Panc1 (cell line): ENCODE measurements at regions not wholly inside any gene's neighbourhood (a gene's known extent, or its start where the extent isn't known, plus 50 kb on each side); places are given as distances from the start of the nearest gene placed in this dataset.

Experiments used
- ATAC-seq: fragments of 200-7000 bp; cut with Tn5 transposase; 2 replicates; pipeline ENCODE4 v1.9.1; 2020; ENCODE audit warnings: mild to moderate bottlenecking, moderate library complexity
- BruUV-seq: library from RNA; stranded (reverse); fragments of 400-500 nt; replicated peaks from 2 replicates; lab custom pipeline; 2021; lab: Mats Ljungman, UMichigan
- CTCF ChIA-PET: fragments of 300-600 bp; sonication (Branson Sonifier 250); formaldehyde crosslinking; loops from one replicate; lab custom pipeline; 2022; ENCODE audit warnings: antibody characterized with exemption; lab: Charles Lee
- POLR2A ChIA-PET: fragments of 300-600 bp; sonication (Branson Sonifier 250); formaldehyde crosslinking; loops from one replicate; lab custom pipeline; 2022; ENCODE audit warnings: antibody characterized with exemption; lab: Charles Lee
- DNase-seq: peaks from one replicate; pipeline ENCODE4 v3.0.0-alpha.2; 2010; ENCODE audit warnings: low read depth, low spot score
- H3K27ac ChIP-seq: 2 replicates; pipeline ENCODE4 v1.5.1; 2011; ENCODE audit warnings: mild to moderate bottlenecking, low read length, inconsistent platforms
- H3K27me3 ChIP-seq: fragments of 200-500 bp; sonication (Bioruptor generic); 2 replicates; pipeline ENCODE4 v1.6.0; 2014; ENCODE audit warnings: low read length, inconsistent platforms; ENCODE audit not compliant: control insufficient read depth, insufficient read depth
- H3K36me3 ChIP-seq: fragments of 200-500 bp; sonication (Bioruptor generic); 2 replicates; pipeline ENCODE4 v1.5.1; 2014; ENCODE audit warnings: inconsistent platforms, mild to moderate bottlenecking, low read length, moderate library complexity; ENCODE audit not compliant: control insufficient read depth, insufficient read depth
- H3K4me1 ChIP-seq: 2 replicates; pipeline ENCODE4 v1.5.1; 2011; ENCODE audit warnings: inconsistent platforms, mild to moderate bottlenecking, low read length, moderate library complexity; ENCODE audit not compliant: control insufficient read depth, insufficient read depth
- H3K4me3 ChIP-seq, 2 experiments: 2 replicates each; pipeline ENCODE4 v1.5.1; 2011 to 2012; ENCODE audit warnings: low read depth in 2 of 2, low read length in 2 of 2, mild to moderate bottlenecking in 2 of 2, inconsistent platforms in 1 of 2, moderate library complexity in 1 of 2
- H3K9me3 ChIP-seq: fragments of 200-500 bp; sonication (Bioruptor generic); 2 replicates; pipeline ENCODE4 v1.5.1; 2014; ENCODE audit warnings: low read depth, mild to moderate bottlenecking, inconsistent platforms, low read length, moderate library complexity; ENCODE audit not compliant: control insufficient read depth, insufficient read depth
- POLR2AphosphoS5 ChIP-seq: IDR thresholded peaks from 2 replicates; pipeline ENCODE4 v1.6.1; 2012; ENCODE audit warnings: mild to moderate bottlenecking, low read depth, low read length, moderate library complexity
- SIN3A ChIP-seq: IDR thresholded peaks from 2 replicates; pipeline ENCODE4 v1.6.1; 2012; ENCODE audit warnings: low read depth, mild to moderate bottlenecking, low read length, moderate library complexity, borderline replicate concordance; ENCODE audit not compliant: insufficient read depth
- TCF7L2 ChIP-seq: IDR thresholded peaks from 2 replicates; pipeline ENCODE4 v1.6.1; 2011; ENCODE audit warnings: mild to moderate bottlenecking, low read depth, low read length, inconsistent platforms
- in situ Hi-C: cut with HindIII; loops from 2 replicates; pipeline ENCODE4 v1.10.0; 2016; ENCODE audit warnings: low sequenced_read_pairs, low pct_unique_long_range_greater_than_20kb
- intact Hi-C: fragments of 100-400 bp; cut with micrococcal nuclease; formaldehyde crosslinking; loops from one replicate; pipeline ENCODE4 v1.10.0; 2022; ENCODE audit not compliant: unreplicated experiment
- TF ChIP-seq, protein P1 (sequence below): fragments of 450-650 bp; IDR thresholded peaks from 2 replicates; pipeline ENCODE4 v1.5.1; 2017; ENCODE audit warnings: mild to moderate bottlenecking
- TF ChIP-seq, protein P2 (sequence below), 2 experiments: IDR thresholded peaks; 2 replicates each; pipeline ENCODE4 v1.6.1; 2011 to 2012; ENCODE audit warnings: low read depth in 2 of 2, control low read depth in 1 of 2, low read length in 1 of 2, mild to moderate bottlenecking in 1 of 2, moderate library complexity in 1 of 2; ENCODE audit not compliant: insufficient read depth in 1 of 2

DNA sequence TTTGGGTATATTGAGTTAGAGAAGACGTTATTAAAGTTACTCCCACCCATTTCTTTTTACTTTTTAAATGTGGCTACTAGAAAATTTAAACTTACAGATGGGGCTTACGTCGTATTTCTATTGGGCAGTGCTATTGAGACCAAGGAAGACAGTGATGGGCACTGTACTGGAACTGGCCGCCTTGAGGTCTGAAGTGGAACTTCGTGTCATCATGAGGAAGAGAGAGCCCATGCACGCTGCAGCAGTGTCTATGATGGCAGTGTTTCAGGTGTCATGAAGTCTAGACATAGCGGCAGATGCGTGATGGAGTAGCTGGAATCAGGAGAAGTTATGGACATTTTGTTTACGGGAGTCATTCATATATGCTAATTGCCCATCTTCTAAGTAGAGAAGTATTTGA lies 143.7 kb downstream of the LRRC70 start:
- no peaks in the 10 kb centered on the region for H3K9me3 ChIP-seq
- peaks cover 2% of the 10 kb centered on the region; the same call in 1 of the 2 replicates for H3K27me3 ChIP-seq
- H3K4me3 ChIP-seq = no peak overlapping the region
- DNase-seq (no peak), ATAC-seq (no peak)
- intact Hi-C loops (no loop called here), in situ Hi-C loops (no loop called here)
- BruUV-seq = no TSS peak
- no peak overlapping the region for H3K27ac ChIP-seq
- POLR2A ChIA-PET = no interaction called here
- H3K36me3 ChIP-seq = no peaks in the 10 kb centered on the region
- CTCF ChIA-PET = no interaction called here
- TF ChIP-seq SIN3A (no peak), TCF7L2 (no peak), POLR2AphosphoS5 (no peak)
- TF ChIP-seq, protein P1, sequence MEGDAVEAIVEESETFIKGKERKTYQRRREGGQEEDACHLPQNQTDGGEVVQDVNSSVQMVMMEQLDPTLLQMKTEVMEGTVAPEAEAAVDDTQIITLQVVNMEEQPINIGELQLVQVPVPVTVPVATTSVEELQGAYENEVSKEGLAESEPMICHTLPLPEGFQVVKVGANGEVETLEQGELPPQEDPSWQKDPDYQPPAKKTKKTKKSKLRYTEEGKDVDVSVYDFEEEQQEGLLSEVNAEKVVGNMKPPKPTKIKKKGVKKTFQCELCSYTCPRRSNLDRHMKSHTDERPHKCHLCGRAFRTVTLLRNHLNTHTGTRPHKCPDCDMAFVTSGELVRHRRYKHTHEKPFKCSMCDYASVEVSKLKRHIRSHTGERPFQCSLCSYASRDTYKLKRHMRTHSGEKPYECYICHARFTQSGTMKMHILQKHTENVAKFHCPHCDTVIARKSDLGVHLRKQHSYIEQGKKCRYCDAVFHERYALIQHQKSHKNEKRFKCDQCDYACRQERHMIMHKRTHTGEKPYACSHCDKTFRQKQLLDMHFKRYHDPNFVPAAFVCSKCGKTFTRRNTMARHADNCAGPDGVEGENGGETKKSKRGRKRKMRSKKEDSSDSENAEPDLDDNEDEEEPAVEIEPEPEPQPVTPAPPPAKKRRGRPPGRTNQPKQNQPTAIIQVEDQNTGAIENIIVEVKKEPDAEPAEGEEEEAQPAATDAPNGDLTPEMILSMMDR = no peak
- TF ChIP-seq, protein P2, sequence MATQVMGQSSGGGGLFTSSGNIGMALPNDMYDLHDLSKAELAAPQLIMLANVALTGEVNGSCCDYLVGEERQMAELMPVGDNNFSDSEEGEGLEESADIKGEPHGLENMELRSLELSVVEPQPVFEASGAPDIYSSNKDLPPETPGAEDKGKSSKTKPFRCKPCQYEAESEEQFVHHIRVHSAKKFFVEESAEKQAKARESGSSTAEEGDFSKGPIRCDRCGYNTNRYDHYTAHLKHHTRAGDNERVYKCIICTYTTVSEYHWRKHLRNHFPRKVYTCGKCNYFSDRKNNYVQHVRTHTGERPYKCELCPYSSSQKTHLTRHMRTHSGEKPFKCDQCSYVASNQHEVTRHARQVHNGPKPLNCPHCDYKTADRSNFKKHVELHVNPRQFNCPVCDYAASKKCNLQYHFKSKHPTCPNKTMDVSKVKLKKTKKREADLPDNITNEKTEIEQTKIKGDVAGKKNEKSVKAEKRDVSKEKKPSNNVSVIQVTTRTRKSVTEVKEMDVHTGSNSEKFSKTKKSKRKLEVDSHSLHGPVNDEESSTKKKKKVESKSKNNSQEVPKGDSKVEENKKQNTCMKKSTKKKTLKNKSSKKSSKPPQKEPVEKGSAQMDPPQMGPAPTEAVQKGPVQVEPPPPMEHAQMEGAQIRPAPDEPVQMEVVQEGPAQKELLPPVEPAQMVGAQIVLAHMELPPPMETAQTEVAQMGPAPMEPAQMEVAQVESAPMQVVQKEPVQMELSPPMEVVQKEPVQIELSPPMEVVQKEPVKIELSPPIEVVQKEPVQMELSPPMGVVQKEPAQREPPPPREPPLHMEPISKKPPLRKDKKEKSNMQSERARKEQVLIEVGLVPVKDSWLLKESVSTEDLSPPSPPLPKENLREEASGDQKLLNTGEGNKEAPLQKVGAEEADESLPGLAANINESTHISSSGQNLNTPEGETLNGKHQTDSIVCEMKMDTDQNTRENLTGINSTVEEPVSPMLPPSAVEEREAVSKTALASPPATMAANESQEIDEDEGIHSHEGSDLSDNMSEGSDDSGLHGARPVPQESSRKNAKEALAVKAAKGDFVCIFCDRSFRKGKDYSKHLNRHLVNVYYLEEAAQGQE (IDR thresholded peaks at IDR 0.05; ENCODE audit: insufficient read depth in 1 of 2, low read depth in 2 of 2, low read length in 1 of 2) = no peak
- H3K4me1 ChIP-seq = no peaks in the 10 kb centered on the region

DNA sequence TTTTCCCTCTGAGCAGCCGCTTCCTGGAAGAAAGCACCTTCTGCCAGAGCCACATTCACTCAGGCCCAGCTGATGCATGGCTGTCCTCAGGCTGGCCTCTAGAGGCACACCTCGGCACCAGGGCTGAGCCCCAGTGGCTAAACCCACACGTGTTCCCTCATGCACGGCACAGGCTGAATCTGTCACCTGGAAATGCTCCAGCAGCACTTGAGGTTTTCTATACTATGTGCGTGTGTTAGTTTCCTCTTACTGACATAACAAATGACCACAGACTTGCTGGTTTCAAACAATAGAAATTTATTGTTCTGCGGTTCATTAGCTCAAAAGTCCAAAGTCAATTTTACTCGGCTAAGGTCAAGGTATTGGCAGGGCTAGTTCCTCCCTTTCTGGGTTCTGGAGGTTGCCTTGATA lies 141.4 kb downstream of the LRRC70 start:
- ATAC-seq (no peak), DNase-seq (no peak)
- BruUV-seq = no TSS peak
- ChIA-PET CTCF (no interaction called here), POLR2A (no interaction called here)
- no peaks in the 10 kb centered on the region for H3K4me1 ChIP-seq
- no peaks in the 10 kb centered on the region for H3K36me3 ChIP-seq
- TF ChIP-seq SIN3A = no peak
- TF ChIP-seq, protein P1 = peak; percentile 34
- in situ Hi-C loops (no loop called here), intact Hi-C loops (no loop called here)
- no peak overlapping the region for H3K27ac ChIP-seq
- no peak overlapping the region for H3K4me3 ChIP-seq
- H3K9me3 ChIP-seq = no peaks in the 10 kb centered on the region
- H3K27me3 ChIP-seq = peaks cover 9% of the 10 kb centered on the region
